GM20000 (cell line): ENCODE measurements at regions not wholly inside any gene's neighbourhood (a gene's known extent, or its start where the extent isn't known, plus 50 kb on each side); places are given as distances from the start of the nearest gene placed in this dataset.

Experiments
- DNase-seq: peaks from one replicate; pipeline ENCODE4 v3.0.0; 2012; ENCODE audit warnings: low spot score
- CTCF ChIP-seq: IDR thresholded peaks from 2 replicates; pipeline ENCODE4 v1.5.1; 2012; ENCODE audit warnings: mild to moderate bottlenecking, control low read depth; ENCODE audit errors: extremely low read depth, missing control alignments

GRCh38 chr18:52200921-52201663 lies 138.9 kb upstream of the DCC start:
- no peak for TF ChIP-seq CTCF
- DNase-seq = no peak

GRCh38 chr18:52208646-52209045 lies 131.4 kb upstream of the DCC start:
- no peak for TF ChIP-seq CTCF
- DNase-seq = no peak

GRCh38 chr18:52216109-52216508 lies 123.9 kb upstream of the DCC start:
- no peak for DNase-seq
- no peak for TF ChIP-seq CTCF

GRCh38 chr18:52216666-52217065 lies 123.3 kb upstream of the DCC start:
- no peak for DNase-seq
- TF ChIP-seq CTCF = no peak

GRCh38 chr18:52219102-52219501 lies 120.9 kb upstream of the DCC start:
- no peak for DNase-seq
- TF ChIP-seq CTCF = no peak

- DNase-seq = no peak
- no peak for TF ChIP-seq CTCF
Measured at GRCh38 chr18:52220062-52220591, 119.9 kb upstream of the DCC start.

- no peak for DNase-seq
- no peak for TF ChIP-seq CTCF
Measured at GRCh38 chr18:52222211-52222610, 117.8 kb upstream of the DCC start.
